Lower lobe of right lung (tissue), 2 donors: ENCODE measurements at regions not wholly inside any gene's neighbourhood (a gene's known extent, or its start where the extent isn't known, plus 50 kb on each side); places are given as distances from the start of the nearest gene placed in this dataset.

ENCODE experiments used
- ATAC-seq, 2 donors: fragments of 200-7000 bp; cut with Tn5 transposase; one replicate each; pipeline ENCODE4 v1.9.1; 2020 to 2022; ENCODE audit warnings: mild to moderate bottlenecking in 2 of 2, moderate library complexity in 2 of 2
- DNase-seq: peaks from one replicate; pipeline ENCODE4 v3.0.0-alpha.2; 2020
- H3K27ac ChIP-seq: fragments of 200-600 bp; one replicate; pipeline ENCODE4 v1.8.0; 2022
- H3K27me3 ChIP-seq: fragments of 200-600 bp; one replicate; pipeline ENCODE4 v1.8.0; 2022; ENCODE audit warnings: low read depth
- H3K36me3 ChIP-seq: fragments of 200-600 bp; one replicate; pipeline ENCODE4 v1.8.0; 2022; ENCODE audit warnings: mild to moderate bottlenecking
- H3K4me1 ChIP-seq: fragments of 200-600 bp; one replicate; pipeline ENCODE4 v1.8.0; 2022
- H3K4me3 ChIP-seq: fragments of 200-600 bp; one replicate; pipeline ENCODE4 v1.8.0; 2022; ENCODE audit warnings: mild to moderate bottlenecking
- H3K9me3 ChIP-seq: fragments of 200-600 bp; one replicate; pipeline ENCODE4 v1.8.0; 2022
- CTCF ChIP-seq: fragments of 200-600 bp; IDR thresholded peaks from one replicate; pipeline ENCODE4 v1.8.0; 2022; ENCODE audit warnings: antibody characterized with exemption, mild to moderate bottlenecking
- intact Hi-C: fragments of 100-400 bp; cut with DNase I; formaldehyde crosslinking; loops from one replicate; pipeline ENCODE4 v1.11.0; 2022
- donor health status: DM: no; HTN: yes; CAD: no; lungs with severe emphysema.

DNA sequence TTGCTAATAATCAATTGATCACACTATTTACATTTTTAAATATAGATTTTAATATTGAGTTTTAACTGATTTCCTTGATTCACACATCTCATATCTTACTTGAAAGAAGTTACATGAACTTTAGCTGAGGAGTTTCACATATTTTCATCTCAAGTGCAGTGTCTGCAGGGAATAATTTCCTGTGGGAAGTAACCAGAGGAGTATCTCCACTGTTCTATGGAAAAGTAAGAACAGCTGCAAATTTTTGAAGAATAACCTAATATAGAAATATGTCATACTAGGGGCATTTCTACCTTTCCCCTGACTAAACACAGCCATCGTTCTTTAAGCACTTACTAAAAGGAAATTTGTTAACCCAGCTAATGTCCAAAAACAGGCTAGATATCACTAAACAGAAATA is 546.4 kb downstream of the EFNA5 start:
- ATAC-seq: no peak
- no peaks in the 10 kb centered on the region for H3K27me3 ChIP-seq
- no peak for DNase-seq
- no peak overlapping the region for H3K27ac ChIP-seq
- TF ChIP-seq CTCF: no peak
- intact Hi-C loops: no loop called here
- H3K36me3 ChIP-seq: no peaks in the 10 kb centered on the region
- no peak overlapping the region for H3K4me3 ChIP-seq
- H3K4me1 ChIP-seq: no peaks in the 10 kb centered on the region
- no peaks in the 10 kb centered on the region for H3K9me3 ChIP-seq

DNA sequence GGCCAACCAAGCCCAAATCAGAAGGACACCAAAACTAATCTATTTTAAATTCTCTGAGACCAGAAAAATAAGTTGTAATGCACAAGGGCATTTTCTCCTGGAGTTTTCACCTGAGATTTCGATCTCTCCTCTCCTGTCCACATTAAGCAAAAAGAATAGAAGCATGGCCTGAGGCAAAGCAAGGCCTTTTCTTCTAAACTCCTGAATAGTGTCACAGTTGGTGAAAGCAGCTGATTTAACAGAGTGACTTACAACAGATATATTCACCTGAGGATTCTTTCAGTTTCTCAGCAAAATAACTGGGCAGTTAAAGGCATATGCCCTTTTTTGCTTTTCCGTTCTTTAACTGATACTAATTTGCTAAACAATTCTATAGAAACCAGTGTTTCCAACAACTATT is 547.7 kb downstream of the EFNA5 start:
- Histone ChIP-seq H3K9me3 (no peaks in the 10 kb centered on the region), H3K36me3 (no peaks in the 10 kb centered on the region), H3K27me3 (no peaks in the 10 kb centered on the region), H3K4me1 (no peaks in the 10 kb centered on the region), H3K4me3 (no peak overlapping the region), H3K27ac (no peak overlapping the region)
- DNase-seq (no peak), ATAC-seq (no peak)
- TF ChIP-seq CTCF: no peak
- intact Hi-C loops: no loop called here

GRCh38 chr5:107121793-107122519 is 548.8 kb downstream of the EFNA5 start:
- DNase-seq: no peak
- H3K4me3 ChIP-seq: no peak overlapping the region

DNA sequence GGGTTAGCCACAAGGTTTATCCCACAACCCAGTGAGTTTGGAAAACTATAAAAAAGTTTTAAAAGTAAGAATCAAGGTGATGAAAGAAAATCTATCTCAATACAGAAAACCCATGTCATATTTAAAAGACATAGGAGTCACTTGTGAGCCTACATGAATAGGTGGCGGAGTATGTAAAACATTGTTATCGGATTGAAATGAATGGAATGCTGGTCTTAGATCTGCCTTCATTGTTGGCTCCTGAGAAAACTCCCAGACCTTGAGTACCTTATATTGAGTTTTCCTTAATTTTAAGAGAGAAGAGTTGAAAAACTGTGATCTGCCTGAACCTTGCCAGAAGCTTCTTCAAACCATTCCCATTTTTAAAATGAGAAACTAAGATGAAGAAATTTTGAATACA is 551.1 kb downstream of the EFNA5 start:
- intact Hi-C loops: no loop called here
- TF ChIP-seq CTCF: no peak
- no peaks in the 10 kb centered on the region for H3K9me3 ChIP-seq
- ATAC-seq (no peak), DNase-seq (no peak)
- H3K4me3 ChIP-seq: no peak overlapping the region
- H3K36me3 ChIP-seq: no peaks in the 10 kb centered on the region
- H3K4me1 ChIP-seq: no peaks in the 10 kb centered on the region
- no peak overlapping the region for H3K27ac ChIP-seq
- no peaks in the 10 kb centered on the region for H3K27me3 ChIP-seq

More at GRCh38 chr5:107121793-107122519, 548.8 kb downstream of the EFNA5 start:
- H3K36me3 ChIP-seq: no peaks in the 10 kb centered on the region
- H3K27ac ChIP-seq: no peak overlapping the region
- no peak for ATAC-seq
- TF ChIP-seq CTCF: no peak
- no peaks in the 10 kb centered on the region for H3K4me1 ChIP-seq
- no peaks in the 10 kb centered on the region for H3K9me3 ChIP-seq
- intact Hi-C loops: no loop called here
- H3K27me3 ChIP-seq: no peaks in the 10 kb centered on the region

- DNase-seq (no peak), ATAC-seq (no peak)
- Histone ChIP-seq H3K27ac (no peak overlapping the region), H3K36me3 (no peaks in the 10 kb centered on the region), H3K4me3 (no peak overlapping the region), H3K27me3 (no peaks in the 10 kb centered on the region), H3K9me3 (no peaks in the 10 kb centered on the region), H3K4me1 (no peaks in the 10 kb centered on the region)
- intact Hi-C loops: no loop called here
- no peak for TF ChIP-seq CTCF
Measured at GRCh38 chr5:107118184-107119019, 552.3 kb downstream of the EFNA5 start.
